ENCODE measurements at regions not wholly inside any gene's neighbourhood (a gene's known extent, or its start where the extent isn't known, plus 50 kb on each side); places are given as distances from the start of the nearest gene placed in this dataset.

DNA sequence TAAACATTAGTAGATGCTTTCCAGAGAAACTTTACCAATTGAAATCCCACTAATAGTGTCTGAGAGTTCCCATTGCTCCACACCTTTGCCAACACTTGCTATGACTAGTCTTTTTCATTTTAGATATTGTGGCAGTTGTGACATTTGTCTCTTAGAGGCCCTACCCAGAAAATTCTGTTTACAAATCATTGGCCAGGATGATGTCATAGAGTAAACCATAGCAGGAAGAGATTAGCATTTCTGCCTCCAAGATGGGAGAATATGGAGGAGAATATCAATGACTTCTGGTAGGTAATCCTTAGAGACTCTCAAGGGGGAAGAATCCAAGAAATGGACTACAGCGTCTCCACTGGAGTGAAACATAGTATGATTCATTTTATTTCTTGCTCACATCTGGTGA lies 291.0 kb upstream of the CNTN3 start:
- POLR2A ChIA-PET: no interaction called here
- RAD21 ChIA-PET (ENCODE audit: low non-redundant PET in 1 of 2, low total read pairs in 2 of 2, uncharacterized antibody in 2 of 2, unreplicated experiment in 2 of 2): no interaction called here
- TF ChIP-seq SIN3A (IDR thresholded peaks at IDR 0.05; ENCODE audit: low read depth): no peak
- TF ChIP-seq POLR2A (IDR thresholded peaks at IDR 0.05; ENCODE audit: borderline replicate concordance, extremely low read depth, insufficient read depth, insufficient read length): no peak
- no peak for TF ChIP-seq YY1 (IDR thresholded peaks at IDR 0.05; ENCODE audit: extremely low read depth, insufficient replicate concordance, low read depth, low read length)
- no peak for TF ChIP-seq RAD21 (IDR thresholded peaks at IDR 0.05; ENCODE audit: low read depth)
- no peak for TF ChIP-seq ZBTB33 (IDR thresholded peaks at IDR 0.05; ENCODE audit: extremely low read depth, insufficient replicate concordance, low read length)
- H3K4me1 ChIP-seq (ENCODE audit: control insufficient read depth in 1 of 2, insufficient read depth in 2 of 2, low read length in 2 of 2): no peaks in the 10 kb centered on the region
- no peak overlapping the region for H3K4me2 ChIP-seq (ENCODE audit: low read length)
- no peak overlapping the region for H3K27ac ChIP-seq (ENCODE audit: low read depth, low read length)
- no peak overlapping the region for H2AFZ ChIP-seq (ENCODE audit: low read depth, low read length, poor library complexity, severe bottlenecking)
- DNase-seq (ENCODE audit: low read depth, low spot score): no peak
- H3K36me3 ChIP-seq (ENCODE audit: control insufficient read depth in 1 of 2, insufficient read depth in 2 of 2, low read length in 2 of 2): no peaks in the 10 kb centered on the region
- no peaks in the 10 kb centered on the region for H3K9me2 ChIP-seq (ENCODE audit: insufficient read depth)
- H3K4me3 ChIP-seq (replicated peaks in 1 of 2; ENCODE audit: low read depth in 1 of 2, low read length in 2 of 2): no peak overlapping the region
- CTCF ChIA-PET: no interaction called here
- no peaks in the 10 kb centered on the region for H4K20me1 ChIP-seq (ENCODE audit: insufficient read depth)
- BruUV-seq (replicated peaks): no TSS peak
- intact Hi-C loops (cut with micrococcal nuclease): no loop called here
- H3K9me3 ChIP-seq (ENCODE audit: control insufficient read depth in 1 of 2, insufficient read depth in 1 of 2, low read depth in 1 of 2, low read length in 2 of 2): peaks cover 7 to 29% of the 10 kb centered on the region in 2 experiments; a peak in 2 of 4 replicates
- ATAC-seq: no peak
- no peaks in the 10 kb centered on the region for H3K27me3 ChIP-seq (ENCODE audit: insufficient read depth, low read length)
- no peak overlapping the region for H3K9ac ChIP-seq (ENCODE audit: low read length)
- H3K79me2 ChIP-seq (ENCODE audit: insufficient read depth, low read length): no peaks in the 10 kb centered on the region

- H3K4me2 ChIP-seq (ENCODE audit: low read length): no peak overlapping the region
- intact Hi-C loops (cut with micrococcal nuclease): no loop called here
- RAD21 ChIA-PET (ENCODE audit: low non-redundant PET in 1 of 2, low total read pairs in 2 of 2, uncharacterized antibody in 2 of 2, unreplicated experiment in 2 of 2): no interaction called here
Measured at GRCh38 chr3:74904646-74905045, 290.2 kb upstream of the CNTN3 start.

More at GRCh38 chr3:74904646-74905045, 290.2 kb upstream of the CNTN3 start:
- ATAC-seq (no peak), DNase-seq (ENCODE audit: low read depth, low spot score) (no peak)
- TF ChIP-seq ZNF274 (IDR thresholded peaks at IDR 0.05; ENCODE audit: low read depth, low read length) (no peak), ZFX (IDR thresholded peaks at IDR 0.05) (no peak), ATF3 (IDR thresholded peaks at IDR 0.05) (no peak), POLR2A (IDR thresholded peaks at IDR 0.05; ENCODE audit: borderline replicate concordance, extremely low read depth, insufficient read depth, insufficient read length) (no peak), SP1 (IDR thresholded peaks at IDR 0.05; ENCODE audit: low read depth) (no peak), JUND (IDR thresholded peaks at IDR 0.05) (no peak), ELF1 (IDR thresholded peaks at IDR 0.05; ENCODE audit: borderline replicate concordance, low read depth) (no peak), SRF (IDR thresholded peaks at IDR 0.05; ENCODE audit: low read depth) (no peak), TCF7L2 (IDR thresholded peaks at IDR 0.05; ENCODE audit: borderline replicate concordance, extremely low read depth, insufficient read depth, insufficient read length) (no peak)
- TF ChIP-seq, protein P1, sequence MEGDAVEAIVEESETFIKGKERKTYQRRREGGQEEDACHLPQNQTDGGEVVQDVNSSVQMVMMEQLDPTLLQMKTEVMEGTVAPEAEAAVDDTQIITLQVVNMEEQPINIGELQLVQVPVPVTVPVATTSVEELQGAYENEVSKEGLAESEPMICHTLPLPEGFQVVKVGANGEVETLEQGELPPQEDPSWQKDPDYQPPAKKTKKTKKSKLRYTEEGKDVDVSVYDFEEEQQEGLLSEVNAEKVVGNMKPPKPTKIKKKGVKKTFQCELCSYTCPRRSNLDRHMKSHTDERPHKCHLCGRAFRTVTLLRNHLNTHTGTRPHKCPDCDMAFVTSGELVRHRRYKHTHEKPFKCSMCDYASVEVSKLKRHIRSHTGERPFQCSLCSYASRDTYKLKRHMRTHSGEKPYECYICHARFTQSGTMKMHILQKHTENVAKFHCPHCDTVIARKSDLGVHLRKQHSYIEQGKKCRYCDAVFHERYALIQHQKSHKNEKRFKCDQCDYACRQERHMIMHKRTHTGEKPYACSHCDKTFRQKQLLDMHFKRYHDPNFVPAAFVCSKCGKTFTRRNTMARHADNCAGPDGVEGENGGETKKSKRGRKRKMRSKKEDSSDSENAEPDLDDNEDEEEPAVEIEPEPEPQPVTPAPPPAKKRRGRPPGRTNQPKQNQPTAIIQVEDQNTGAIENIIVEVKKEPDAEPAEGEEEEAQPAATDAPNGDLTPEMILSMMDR (IDR thresholded peaks at IDR 0.05 in 2 of 3, conservative IDR thresholded peaks at IDR 0.05 in 1 of 3; ENCODE audit: borderline replicate concordance in 1 of 3, insufficient read depth in 1 of 3, low read depth in 2 of 3, low read length in 2 of 3): no peak
- Histone ChIP-seq H3K9me2 (ENCODE audit: insufficient read depth) (no peaks in the 10 kb centered on the region), H3K4me1 (ENCODE audit: control insufficient read depth in 1 of 2, insufficient read depth in 2 of 2, low read length in 2 of 2) (no peaks in the 10 kb centered on the region), H3K27ac (ENCODE audit: low read depth, low read length) (no peak overlapping the region), H3K79me2 (ENCODE audit: insufficient read depth, low read length) (no peaks in the 10 kb centered on the region), H3K9ac (ENCODE audit: low read length) (no peak overlapping the region), H3K36me3 (ENCODE audit: control insufficient read depth in 1 of 2, insufficient read depth in 2 of 2, low read length in 2 of 2) (no peaks in the 10 kb centered on the region), H4K20me1 (ENCODE audit: insufficient read depth) (no peaks in the 10 kb centered on the region), H3K4me3 (replicated peaks in 1 of 2; ENCODE audit: low read depth in 1 of 2, low read length in 2 of 2) (no peak overlapping the region), H3K27me3 (ENCODE audit: insufficient read depth, low read length) (no peaks in the 10 kb centered on the region), H2AFZ (ENCODE audit: low read depth, low read length, poor library complexity, severe bottlenecking) (no peak overlapping the region), H3K9me3 (ENCODE audit: control insufficient read depth in 1 of 2, insufficient read depth in 1 of 2, low read depth in 1 of 2, low read length in 2 of 2) (peaks cover 7 to 25% of the 10 kb centered on the region in 2 experiments; a peak in 2 of 4 replicates)
- POLR2A ChIA-PET: no interaction called here
- no TSS peak for BruUV-seq (replicated peaks)
- CTCF ChIA-PET: no interaction called here

All from HCT116 (cell line).